ENCODE measurements at regions not wholly inside any gene's neighbourhood (a gene's known extent, or its start where the extent isn't known, plus 50 kb on each side); places are given as distances from the start of the nearest gene placed in this dataset.

- DNase-seq = no peak
Measured at GRCh38 chr6:147759093-147759492, 250.6 kb downstream of the SAMD5 start.

- no peak for DNase-seq
Measured at GRCh38 chr6:147759536-147759935, 251.0 kb downstream of the SAMD5 start.

GRCh38 chr6:147765541-147765940, 257.1 kb downstream of the SAMD5 start:
- DNase-seq = no peak

- no peak for DNase-seq
Measured at GRCh38 chr6:147768969-147769368, 260.5 kb downstream of the SAMD5 start.

- no peak for DNase-seq
Measured at GRCh38 chr6:147769496-147770087, 261.1 kb downstream of the SAMD5 start.

- no peak for DNase-seq
Measured at GRCh38 chr6:147770221-147770620, 261.7 kb downstream of the SAMD5 start.

- no peak for DNase-seq
Measured at GRCh38 chr6:147772724-147773123, 264.2 kb downstream of the SAMD5 start.

- no peak for DNase-seq
Measured at GRCh38 chr6:147774856-147775255, 266.4 kb downstream of the SAMD5 start.

GRCh38 chr6:147776631-147777213, 268.2 kb downstream of the SAMD5 start:
- DNase-seq = no peak

GRCh38 chr6:147779624-147780023, 271.1 kb downstream of the SAMD5 start:
- DNase-seq = no peak

- DNase-seq = no peak
Measured at GRCh38 chr6:147782302-147782701, 273.8 kb downstream of the SAMD5 start.

- DNase-seq = no peak
Measured at GRCh38 chr6:147784371-147784770, 275.9 kb downstream of the SAMD5 start.

- no peak for DNase-seq
Measured at GRCh38 chr6:147787417-147787816, 278.9 kb downstream of the SAMD5 start.

- DNase-seq = no peak
Measured at GRCh38 chr6:147789430-147789947, 281.0 kb downstream of the SAMD5 start.

- no peak for DNase-seq
Measured at GRCh38 chr6:147793871-147794643, 285.6 kb downstream of the SAMD5 start.

GRCh38 chr6:147802459-147802858, 294.0 kb downstream of the SAMD5 start:
- DNase-seq = no peak

GRCh38 chr6:147805155-147805554, 296.7 kb downstream of the SAMD5 start:
- no peak for DNase-seq

GRCh38 chr6:147806697-147807096, 298.2 kb downstream of the SAMD5 start:
- no peak for DNase-seq

GRCh38 chr6:147808640-147809039, 300.1 kb downstream of the SAMD5 start:
- DNase-seq = no peak

- DNase-seq = no peak
Measured at GRCh38 chr6:147811913-147812629, 303.6 kb downstream of the SAMD5 start.

GRCh38 chr6:147817042-147817689, 308.7 kb downstream of the SAMD5 start:
- DNase-seq = no peak

- DNase-seq = no peak
Measured at GRCh38 chr6:147820520-147820919, 312.0 kb downstream of the SAMD5 start.
